GM23338 (cell line): ENCODE measurements at regions not wholly inside any gene's neighbourhood (a gene's known extent, or its start where the extent isn't known, plus 50 kb on each side); places are given as distances from the start of the nearest gene placed in this dataset.

ENCODE experiments used
- ATAC-seq: fragments of 200-7000 bp; cut with Tn5 transposase; 3 replicates; pipeline ENCODE4 v1.9.1; 2020
- DNase-seq: peaks from one replicate; pipeline ENCODE4 v3.0.0-alpha.2; 2015; ENCODE audit warnings: low spot score
- H2AFZ ChIP-seq: fragments of 200-600 bp; sonication (generic); 2 replicates; pipeline ENCODE4 v1.8.0; 2016; ENCODE audit warnings: antibody characterized with exemption, mild to moderate bottlenecking, moderate library complexity
- H3F3A ChIP-seq: fragments of 200-600 bp; sonication (generic); replicated peaks from 2 replicates; pipeline ENCODE4 v1.8.0; 2017; ENCODE audit warnings: antibody characterized with exemption, mixed run types, low read depth
- H3K27ac ChIP-seq: fragments of 200-600 bp; sonication (generic); 2 replicates; pipeline ENCODE4 v1.6.1; 2016; ENCODE audit warnings: low read depth
- H3K27me3 ChIP-seq: fragments of 200-600 bp; sonication (generic); 2 replicates; pipeline ENCODE4 v1.8.0; 2016; ENCODE audit warnings: mild to moderate bottlenecking, mixed run types, moderate library complexity; ENCODE audit not compliant: insufficient read depth
- H3K36me3 ChIP-seq: fragments of 200-600 bp; sonication (generic); 2 replicates; pipeline ENCODE4 v1.8.0; 2016; ENCODE audit warnings: mild to moderate bottlenecking; ENCODE audit not compliant: insufficient read depth
- H3K4me1 ChIP-seq: fragments of 200-600 bp; sonication (generic); 2 replicates; pipeline ENCODE4 v1.8.0; 2016; ENCODE audit warnings: mild to moderate bottlenecking, moderate library complexity; ENCODE audit not compliant: insufficient read depth
- H3K4me2 ChIP-seq: fragments of 200-600 bp; sonication (generic); 2 replicates; pipeline ENCODE4 v1.7.1; 2017; ENCODE audit warnings: mixed run types
- H3K4me3 ChIP-seq: fragments of 200-600 bp; sonication (generic); 2 replicates; pipeline ENCODE4 v1.6.1; 2016; ENCODE audit warnings: mixed run types
- H3K79me2 ChIP-seq: fragments of 200-600 bp; sonication (generic); replicated peaks from 2 replicates; pipeline ENCODE4 v1.8.0; 2017; ENCODE audit warnings: mild to moderate bottlenecking; ENCODE audit not compliant: insufficient read depth
- H3K9me2 ChIP-seq: fragments of 200-600 bp; sonication (generic); 2 replicates; pipeline ENCODE4 v1.8.0; 2017; ENCODE audit not compliant: insufficient read depth
- H4K20me1 ChIP-seq: fragments of 200-600 bp; sonication (generic); replicated peaks from 2 replicates; pipeline ENCODE4 v1.8.0; 2017; ENCODE audit warnings: mild to moderate bottlenecking; ENCODE audit not compliant: insufficient read depth
- H3K27ac Mint-ChIP-seq: 2 replicates; pipeline ENCODE4 v1.8.0; 2020; ENCODE audit warnings: inconsistent platforms, mild to moderate bottlenecking, moderate library complexity, mixed read lengths
- H3K27me3 Mint-ChIP-seq: 3 replicates; pipeline ENCODE4 v1.8.0; 2022; ENCODE audit warnings: low read depth, mild to moderate bottlenecking, moderate library complexity, mixed read lengths, inconsistent platforms; ENCODE audit not compliant: insufficient read depth, poor library complexity
- H3K36me3 Mint-ChIP-seq: 3 replicates; pipeline ENCODE4 v1.8.0; 2021; ENCODE audit warnings: low read depth, mild to moderate bottlenecking, inconsistent platforms, moderate library complexity, mixed read lengths
- H3K4me1 Mint-ChIP-seq: 3 replicates; pipeline ENCODE4 v1.8.0; 2020; ENCODE audit warnings: mild to moderate bottlenecking, inconsistent platforms, mixed read lengths
- H3K4me3 Mint-ChIP-seq: 3 replicates; pipeline ENCODE4 v1.8.0; 2021; ENCODE audit warnings: moderate library complexity, mild to moderate bottlenecking, inconsistent platforms, mixed read lengths
- H3K9me3 Mint-ChIP-seq: 3 replicates; pipeline ENCODE4 v1.8.0; 2020; ENCODE audit warnings: moderate library complexity, mild to moderate bottlenecking, inconsistent platforms, mixed read lengths
- CREB1 ChIP-seq: fragments of 250-450 bp; sonication (Bioruptor Pico); IDR thresholded peaks from 2 replicates; pipeline ENCODE4 v1.5.0; 2020; ENCODE audit warnings: low read depth, mild to moderate bottlenecking, moderate library complexity
- ETS1 ChIP-seq: IDR thresholded peaks from 2 replicates; pipeline ENCODE4 v1.6.1; 2016; ENCODE audit warnings: antibody characterized with exemption
- EZH2 ChIP-seq: fragments of 200-600 bp; sonication (generic); IDR thresholded peaks from one replicate; pipeline ENCODE4 v1.8.0; 2017; ENCODE audit warnings: antibody characterized with exemption, mild to moderate bottlenecking, low read depth; ENCODE audit not compliant: unreplicated experiment
- EZH2phosphoT487 ChIP-seq: fragments of 200-600 bp; sonication (generic); IDR thresholded peaks from one replicate; pipeline ENCODE4 v1.8.1; 2018; ENCODE audit warnings: antibody characterized with exemption; ENCODE audit not compliant: unreplicated experiment
- JUNB ChIP-seq: IDR thresholded peaks from one replicate; pipeline ENCODE4 v1.6.1; 2016; ENCODE audit warnings: antibody characterized with exemption; ENCODE audit not compliant: unreplicated experiment
- NANOG ChIP-seq: IDR thresholded peaks from 2 replicates; pipeline ENCODE4 v1.6.1; 2016; ENCODE audit warnings: antibody characterized with exemption, borderline replicate concordance
- POLR2AphosphoS5 ChIP-seq: IDR thresholded peaks from 2 replicates; pipeline ENCODE4 v1.6.1; 2016; ENCODE audit warnings: antibody characterized with exemption, low read depth
- REST ChIP-seq: IDR thresholded peaks from one replicate; pipeline ENCODE4 v1.6.1; 2018; ENCODE audit warnings: antibody characterized with exemption; ENCODE audit not compliant: unreplicated experiment
- STAT1 ChIP-seq: IDR thresholded peaks from one replicate; pipeline ENCODE4 v1.6.1; 2016; ENCODE audit warnings: antibody characterized with exemption; ENCODE audit not compliant: unreplicated experiment
- ZNF114 ChIP-seq: fragments of 250-450 bp; sonication (Bioruptor Pico); IDR thresholded peaks from 2 replicates; pipeline ENCODE4 v1.5.0; 2020; ENCODE audit warnings: mild to moderate bottlenecking, moderate library complexity
- ZNF331 ChIP-seq: fragments of 250-450 bp; sonication (Bioruptor Pico); IDR thresholded peaks from 2 replicates; pipeline ENCODE4 v1.5.0; 2020; ENCODE audit warnings: low read depth, mild to moderate bottlenecking, moderate library complexity
- ZNF462 ChIP-seq: fragments of 250-450 bp; sonication (Bioruptor Pico); IDR thresholded peaks from 2 replicates; pipeline ENCODE4 v1.5.0; 2020; ENCODE audit warnings: mild to moderate bottlenecking, moderate library complexity

- TF ChIP-seq ZNF462 (CRISPR knock-in tag) (no peak), STAT1 (no peak), POLR2AphosphoS5 (no peak), NANOG (no peak), JUNB (no peak), ZNF331 (CRISPR knock-in tag) (no peak), EZH2phosphoT487 (no peak), ZNF114 (CRISPR knock-in tag) (no peak), CREB1 (CRISPR knock-in tag) (no peak), EZH2 (no peak)
Measured at GRCh38 chr17:20925954-20926353, 116.9 kb downstream of the USP22 start (continued).

- no peak overlapping the region for H3K4me3 ChIP-seq
- H3K4me1 Mint-ChIP-seq: peaks cover 4% of the 10 kb centered on the region; the same call in 1 of the 3 replicates
- H3K79me2 ChIP-seq: no peaks in the 10 kb centered on the region
- H4K20me1 ChIP-seq: no peaks in the 10 kb centered on the region
- no peaks in the 10 kb centered on the region for H3K27me3 ChIP-seq
- no peak overlapping the region for H2AFZ ChIP-seq
- H3K9me3 Mint-ChIP-seq: no peaks in the 10 kb centered on the region
- H3K27ac ChIP-seq: no peak overlapping the region
- H3K36me3 ChIP-seq: no peaks in the 10 kb centered on the region
- no peak for DNase-seq
- H3K27me3 Mint-ChIP-seq: no peaks in the 10 kb centered on the region
- H3K36me3 Mint-ChIP-seq: no peaks in the 10 kb centered on the region
- H3K4me1 ChIP-seq: no peaks in the 10 kb centered on the region
- H3K27ac Mint-ChIP-seq: no peak overlapping the region
- no peaks in the 10 kb centered on the region for H3K9me2 ChIP-seq
- H3K4me3 Mint-ChIP-seq: no peak overlapping the region
- no peak overlapping the region for H3K4me2 ChIP-seq
- no peak for ATAC-seq
- no peaks in the 10 kb centered on the region for H3F3A ChIP-seq
- TF ChIP-seq REST: no peak
- TF ChIP-seq CREB1 (CRISPR knock-in tag): no peak
- no peak for TF ChIP-seq STAT1
- TF ChIP-seq JUNB: no peak
- TF ChIP-seq ETS1: no peak
- no peak for TF ChIP-seq EZH2
- no peak for TF ChIP-seq NANOG
- no peak for TF ChIP-seq EZH2phosphoT487
Measured at GRCh38 chr17:20926532-20926931, 116.3 kb downstream of the USP22 start.
